HCT116 (cell line): ENCODE measurements at regions not wholly inside any gene's neighbourhood (a gene's known extent, or its start where the extent isn't known, plus 50 kb on each side); places are given as distances from the start of the nearest gene placed in this dataset.

Source experiments
- ATAC-seq: fragments of 200-7000 bp; cut with Tn5 transposase; 2 replicates; pipeline ENCODE4 v1.9.1; 2020; ENCODE audit warnings: mild to moderate bottlenecking, moderate library complexity
- BruUV-seq: library from RNA; stranded (reverse); fragments of 400-500 nt; replicated peaks from 2 replicates; lab custom pipeline; 2021; lab: Mats Ljungman, UMichigan
- CTCF ChIA-PET: fragments of 300-600 bp; sonication (Branson Sonifier 250); formaldehyde crosslinking; loops from one replicate; lab custom pipeline; 2021; ENCODE audit warnings: antibody characterized with exemption; lab: Charles Lee
- POLR2A ChIA-PET: fragments of 300-600, 350-600 bp; sonication (Branson Sonifier 250); formaldehyde crosslinking; loops from one replicate; lab custom pipeline; 2021; ENCODE audit warnings: antibody characterized with exemption; lab: Charles Lee
- RAD21 ChIA-PET, 2 experiments: fragments of 300-600 bp; sonication (Branson Sonifier 250); formaldehyde crosslinking; loops; one replicate each; lab custom pipeline; 2023; ENCODE audit warnings: low total read pairs in 2 of 2; ENCODE audit not compliant: uncharacterized antibody in 2 of 2, unreplicated experiment in 2 of 2, low non-redundant PET in 1 of 2; lab: Charles Lee
- DNase-seq: peaks from one replicate; pipeline ENCODE4 v3.0.0-alpha.2; 2010; ENCODE audit warnings: low read depth, low spot score
- H2AFZ ChIP-seq: fragments of 200-600 bp; shearing (Covaris generic), sonication (generic); 2 replicates; pipeline ENCODE4 v1.6.1; 2017; ENCODE audit warnings: low read depth, mixed run types, mixed read lengths, antibody characterized with exemption, low read length; ENCODE audit not compliant: poor library complexity, severe bottlenecking
- H3K27ac ChIP-seq: 2 replicates; pipeline ENCODE4 v1.5.1; 2012; ENCODE audit warnings: low read depth, low read length
- H3K27me3 ChIP-seq: fragments of 200-600 bp; sonication (generic); 2 replicates; pipeline ENCODE4 v1.6.1; 2016; ENCODE audit warnings: mixed run types, low read length, mixed read lengths; ENCODE audit not compliant: insufficient read depth
- H3K36me3 ChIP-seq, 2 experiments: fragments of 200-500 bp in 1 of 2; fragments of 200-600 bp in 1 of 2; sonication (Bioruptor generic) in 1 of 2; sonication (generic) in 1 of 2; 2 replicates each; pipeline versions ENCODE4 v1.5.1 to v1.6.1; 2014 to 2016; ENCODE audit warnings: low read length in 2 of 2, inconsistent platforms in 1 of 2, mixed read lengths in 1 of 2, mixed run types in 1 of 2; ENCODE audit not compliant: insufficient read depth in 2 of 2, control insufficient read depth in 1 of 2
- H3K4me1 ChIP-seq, 2 experiments: fragments of 200-600 bp in 1 of 2; sonication (generic) in 1 of 2; 2 replicates each; pipeline versions ENCODE4 v1.5.1 to v1.6.1; 2012 to 2017; ENCODE audit warnings: low read length in 2 of 2, inconsistent platforms in 1 of 2, mild to moderate bottlenecking in 1 of 2, mixed read lengths in 1 of 2, mixed run types in 1 of 2, moderate library complexity in 1 of 2; ENCODE audit not compliant: insufficient read depth in 2 of 2, control insufficient read depth in 1 of 2
- H3K4me2 ChIP-seq: fragments of 200-600 bp; sonication (generic); 2 replicates; pipeline ENCODE4 v1.6.1; 2017; ENCODE audit warnings: mixed run types, low read length, mixed read lengths
- H3K4me3 ChIP-seq, 2 experiments: fragments of 200-600 bp in 1 of 2; sonication (generic) in 1 of 2; replicated peaks in 1 of 2; 2 replicates each; pipeline ENCODE4 v1.5.1; 2011 to 2016; ENCODE audit warnings: low read length in 2 of 2, control low read depth in 1 of 2, low read depth in 1 of 2, mild to moderate bottlenecking in 1 of 2, mixed read lengths in 1 of 2, mixed run types in 1 of 2
- H3K79me2 ChIP-seq: fragments of 200-600 bp; sonication (generic); 2 replicates; pipeline ENCODE4 v1.6.1; 2017; ENCODE audit warnings: mild to moderate bottlenecking, mixed run types, low read length, moderate library complexity, mixed read lengths; ENCODE audit not compliant: insufficient read depth
- H3K9ac ChIP-seq: fragments of 200-600 bp; sonication (generic); 2 replicates; pipeline ENCODE4 v1.6.1; 2016; ENCODE audit warnings: low read length, mixed read lengths
- H3K9me2 ChIP-seq: fragments of 200-600 bp; sonication (generic), shearing (Covaris generic); 2 replicates; pipeline ENCODE4 v1.6.1; 2017; ENCODE audit warnings: mixed run types, mild to moderate bottlenecking, moderate library complexity; ENCODE audit not compliant: insufficient read depth
- H3K9me3 ChIP-seq, 2 experiments: fragments of 200-500 bp in 1 of 2; fragments of 200-600 bp in 1 of 2; sonication (Bioruptor generic) in 1 of 2; sonication (generic) in 1 of 2; 2 replicates each; pipeline ENCODE4 v1.6.1; 2014 to 2017; ENCODE audit warnings: low read length in 2 of 2, mixed read lengths in 2 of 2, inconsistent platforms in 1 of 2, low read depth in 1 of 2, mild to moderate bottlenecking in 1 of 2, mixed run types in 1 of 2, moderate library complexity in 1 of 2; ENCODE audit not compliant: control insufficient read depth in 1 of 2, insufficient read depth in 1 of 2
- H4K20me1 ChIP-seq: fragments of 200-600 bp; sonication (generic), shearing (Covaris generic); 2 replicates; pipeline ENCODE4 v1.6.1; 2017; ENCODE audit warnings: mixed run types, mild to moderate bottlenecking, moderate library complexity; ENCODE audit not compliant: insufficient read depth
- RAD21 ChIP-seq: IDR thresholded peaks from 2 replicates; pipeline ENCODE4 v1.6.1; 2012; ENCODE audit warnings: low read depth, mild to moderate bottlenecking
- TCF7L2 ChIP-seq: IDR thresholded peaks from 2 replicates; pipeline ENCODE4 v1.7.0; 2011; ENCODE audit warnings: borderline replicate concordance, inconsistent platforms; ENCODE audit not compliant: insufficient read depth, insufficient read length; ENCODE audit errors: extremely low read depth
- YY1 ChIP-seq: IDR thresholded peaks from 2 replicates; pipeline ENCODE4 v1.6.1; 2011; ENCODE audit warnings: low read length, low read depth, moderate library complexity, mild to moderate bottlenecking; ENCODE audit not compliant: insufficient replicate concordance; ENCODE audit errors: extremely low read depth
- ZFX ChIP-seq: fragments of 450-650 bp; IDR thresholded peaks from 2 replicates; pipeline ENCODE4 v1.6.1; 2017
- intact Hi-C: fragments of 100-400 bp; cut with micrococcal nuclease; formaldehyde crosslinking; loops from 2 replicates; pipeline ENCODE4 v1.10.0; 2022
- TF ChIP-seq, protein P1 (sequence below): IDR thresholded peaks from 2 replicates; pipeline ENCODE4 v1.6.1; 2012
- TF ChIP-seq, protein P2 (sequence below): IDR thresholded peaks from 2 replicates; pipeline ENCODE4 v1.6.1; 2012; ENCODE audit warnings: low read depth
- TF ChIP-seq, protein P3 (sequence below), 3 experiments: fragments of 200-600 bp in 1 of 3; sonication (generic) in 1 of 3; IDR thresholded peaks in 2 of 3; conservative IDR thresholded peaks in 1 of 3; 2 replicates each; pipeline ENCODE4 v1.5.1; 2012 to 2017; ENCODE audit warnings: low read depth in 2 of 3, low read length in 2 of 3, antibody characterized with exemption in 1 of 3, borderline replicate concordance in 1 of 3, control low read depth in 1 of 3, mild to moderate bottlenecking in 1 of 3, mixed read lengths in 1 of 3, mixed run types in 1 of 3, moderate library complexity in 1 of 3; ENCODE audit not compliant: insufficient read depth in 1 of 3

DNA sequence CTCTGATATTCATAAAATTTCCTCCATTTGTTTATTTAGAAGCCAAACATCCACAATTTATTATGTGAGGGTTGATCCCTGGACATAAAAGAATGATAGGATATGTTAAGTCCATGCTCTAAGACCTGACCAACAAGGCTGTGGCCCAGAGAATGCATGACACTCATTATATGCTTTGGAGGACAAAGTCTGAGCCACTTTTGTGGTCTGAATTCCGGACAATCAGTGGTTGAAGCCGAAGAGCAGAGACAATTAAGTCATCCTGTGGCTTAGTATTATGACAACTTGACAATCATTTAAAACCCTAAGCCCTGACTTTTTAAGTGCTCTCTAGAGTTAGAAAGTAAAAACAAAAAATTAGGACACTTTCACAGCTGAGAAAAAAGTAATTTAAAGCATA is 483.3 kb downstream of the PLCL1 start:
- POLR2A ChIA-PET, result no interaction called here

More for the DNA sequence above, 483.3 kb downstream of the PLCL1 start:
- Histone ChIP-seq H4K20me1 (no peaks in the 10 kb centered on the region), H3K36me3 (no peaks in the 10 kb centered on the region), H3K9me3 (no peaks in the 10 kb centered on the region), H3K9me2 (no peaks in the 10 kb centered on the region), H3K27ac (no peak overlapping the region), H3K4me2 (no peak overlapping the region), H3K79me2 (no peaks in the 10 kb centered on the region), H3K27me3 (peaks cover 53% of the 10 kb centered on the region), H3K4me3 (no peak overlapping the region), H3K9ac (no peak overlapping the region), H2AFZ (no peak overlapping the region), H3K4me1 (no peaks in the 10 kb centered on the region)
- ATAC-seq, result no peak
- no TSS peak for BruUV-seq
- ChIA-PET RAD21 (no interaction called here), CTCF (no interaction called here)
- TF ChIP-seq YY1 (no peak), ZFX (no peak), TCF7L2 (no peak), RAD21 (no peak)
- TF ChIP-seq, protein P1, sequence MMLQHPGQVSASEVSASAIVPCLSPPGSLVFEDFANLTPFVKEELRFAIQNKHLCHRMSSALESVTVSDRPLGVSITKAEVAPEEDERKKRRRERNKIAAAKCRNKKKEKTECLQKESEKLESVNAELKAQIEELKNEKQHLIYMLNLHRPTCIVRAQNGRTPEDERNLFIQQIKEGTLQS, result no peak
- TF ChIP-seq, protein P2, sequence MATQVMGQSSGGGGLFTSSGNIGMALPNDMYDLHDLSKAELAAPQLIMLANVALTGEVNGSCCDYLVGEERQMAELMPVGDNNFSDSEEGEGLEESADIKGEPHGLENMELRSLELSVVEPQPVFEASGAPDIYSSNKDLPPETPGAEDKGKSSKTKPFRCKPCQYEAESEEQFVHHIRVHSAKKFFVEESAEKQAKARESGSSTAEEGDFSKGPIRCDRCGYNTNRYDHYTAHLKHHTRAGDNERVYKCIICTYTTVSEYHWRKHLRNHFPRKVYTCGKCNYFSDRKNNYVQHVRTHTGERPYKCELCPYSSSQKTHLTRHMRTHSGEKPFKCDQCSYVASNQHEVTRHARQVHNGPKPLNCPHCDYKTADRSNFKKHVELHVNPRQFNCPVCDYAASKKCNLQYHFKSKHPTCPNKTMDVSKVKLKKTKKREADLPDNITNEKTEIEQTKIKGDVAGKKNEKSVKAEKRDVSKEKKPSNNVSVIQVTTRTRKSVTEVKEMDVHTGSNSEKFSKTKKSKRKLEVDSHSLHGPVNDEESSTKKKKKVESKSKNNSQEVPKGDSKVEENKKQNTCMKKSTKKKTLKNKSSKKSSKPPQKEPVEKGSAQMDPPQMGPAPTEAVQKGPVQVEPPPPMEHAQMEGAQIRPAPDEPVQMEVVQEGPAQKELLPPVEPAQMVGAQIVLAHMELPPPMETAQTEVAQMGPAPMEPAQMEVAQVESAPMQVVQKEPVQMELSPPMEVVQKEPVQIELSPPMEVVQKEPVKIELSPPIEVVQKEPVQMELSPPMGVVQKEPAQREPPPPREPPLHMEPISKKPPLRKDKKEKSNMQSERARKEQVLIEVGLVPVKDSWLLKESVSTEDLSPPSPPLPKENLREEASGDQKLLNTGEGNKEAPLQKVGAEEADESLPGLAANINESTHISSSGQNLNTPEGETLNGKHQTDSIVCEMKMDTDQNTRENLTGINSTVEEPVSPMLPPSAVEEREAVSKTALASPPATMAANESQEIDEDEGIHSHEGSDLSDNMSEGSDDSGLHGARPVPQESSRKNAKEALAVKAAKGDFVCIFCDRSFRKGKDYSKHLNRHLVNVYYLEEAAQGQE, result no peak
- TF ChIP-seq, protein P3, sequence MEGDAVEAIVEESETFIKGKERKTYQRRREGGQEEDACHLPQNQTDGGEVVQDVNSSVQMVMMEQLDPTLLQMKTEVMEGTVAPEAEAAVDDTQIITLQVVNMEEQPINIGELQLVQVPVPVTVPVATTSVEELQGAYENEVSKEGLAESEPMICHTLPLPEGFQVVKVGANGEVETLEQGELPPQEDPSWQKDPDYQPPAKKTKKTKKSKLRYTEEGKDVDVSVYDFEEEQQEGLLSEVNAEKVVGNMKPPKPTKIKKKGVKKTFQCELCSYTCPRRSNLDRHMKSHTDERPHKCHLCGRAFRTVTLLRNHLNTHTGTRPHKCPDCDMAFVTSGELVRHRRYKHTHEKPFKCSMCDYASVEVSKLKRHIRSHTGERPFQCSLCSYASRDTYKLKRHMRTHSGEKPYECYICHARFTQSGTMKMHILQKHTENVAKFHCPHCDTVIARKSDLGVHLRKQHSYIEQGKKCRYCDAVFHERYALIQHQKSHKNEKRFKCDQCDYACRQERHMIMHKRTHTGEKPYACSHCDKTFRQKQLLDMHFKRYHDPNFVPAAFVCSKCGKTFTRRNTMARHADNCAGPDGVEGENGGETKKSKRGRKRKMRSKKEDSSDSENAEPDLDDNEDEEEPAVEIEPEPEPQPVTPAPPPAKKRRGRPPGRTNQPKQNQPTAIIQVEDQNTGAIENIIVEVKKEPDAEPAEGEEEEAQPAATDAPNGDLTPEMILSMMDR (IDR thresholded peaks at IDR 0.05 in 2 of 3, conservative IDR thresholded peaks at IDR 0.05 in 1 of 3; ENCODE audit: borderline replicate concordance in 1 of 3, insufficient read depth in 1 of 3, low read depth in 2 of 3, low read length in 2 of 3), result no peak
- no peak for DNase-seq
- intact Hi-C loops, result no loop called here
